ENCODE measurements at regions not wholly inside any gene's neighbourhood (a gene's known extent, or its start where the extent isn't known, plus 50 kb on each side); places are given as distances from the start of the nearest gene placed in this dataset.
"Not testable (repeated sequence)": the region's sequence is repeated elsewhere in the genome, so short reads cannot be mapped to it uniquely, and the experiment has no call there.

DNA sequence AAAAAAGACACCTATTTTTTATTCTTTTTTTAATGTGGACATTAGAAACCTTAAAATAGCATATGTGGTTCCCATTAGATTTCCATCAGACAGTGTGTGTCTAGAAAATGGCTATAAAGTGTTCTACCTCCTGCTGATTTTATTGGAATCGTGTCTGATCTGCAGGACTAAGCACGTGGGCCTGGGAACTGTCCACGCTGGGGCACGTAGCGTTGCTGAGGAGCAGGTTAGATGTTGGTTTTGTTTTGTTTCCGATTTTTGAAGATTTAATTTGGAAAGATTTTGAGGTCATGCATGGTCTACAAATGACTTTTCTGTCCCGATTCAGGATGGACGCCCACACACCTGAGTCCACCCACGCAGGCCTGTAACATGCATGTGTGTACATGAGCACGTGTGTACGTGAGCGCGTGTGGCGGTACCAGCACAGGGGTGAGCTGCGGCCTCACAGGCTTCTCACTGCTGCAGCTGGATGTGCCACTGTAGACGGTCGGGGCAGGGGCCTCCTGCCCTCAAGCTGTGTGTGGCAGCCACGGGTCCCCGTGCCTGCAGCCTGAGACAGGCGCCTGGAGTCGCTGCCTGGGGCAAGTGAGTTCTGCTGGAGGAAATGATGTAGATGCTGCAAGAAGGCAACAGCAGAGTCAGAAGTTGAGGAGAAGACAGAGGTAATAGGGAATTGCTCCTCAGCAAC, 99.7 kb upstream of the CTDP1 start:
- peak; percentile 13 for DNase-seq

DNA sequence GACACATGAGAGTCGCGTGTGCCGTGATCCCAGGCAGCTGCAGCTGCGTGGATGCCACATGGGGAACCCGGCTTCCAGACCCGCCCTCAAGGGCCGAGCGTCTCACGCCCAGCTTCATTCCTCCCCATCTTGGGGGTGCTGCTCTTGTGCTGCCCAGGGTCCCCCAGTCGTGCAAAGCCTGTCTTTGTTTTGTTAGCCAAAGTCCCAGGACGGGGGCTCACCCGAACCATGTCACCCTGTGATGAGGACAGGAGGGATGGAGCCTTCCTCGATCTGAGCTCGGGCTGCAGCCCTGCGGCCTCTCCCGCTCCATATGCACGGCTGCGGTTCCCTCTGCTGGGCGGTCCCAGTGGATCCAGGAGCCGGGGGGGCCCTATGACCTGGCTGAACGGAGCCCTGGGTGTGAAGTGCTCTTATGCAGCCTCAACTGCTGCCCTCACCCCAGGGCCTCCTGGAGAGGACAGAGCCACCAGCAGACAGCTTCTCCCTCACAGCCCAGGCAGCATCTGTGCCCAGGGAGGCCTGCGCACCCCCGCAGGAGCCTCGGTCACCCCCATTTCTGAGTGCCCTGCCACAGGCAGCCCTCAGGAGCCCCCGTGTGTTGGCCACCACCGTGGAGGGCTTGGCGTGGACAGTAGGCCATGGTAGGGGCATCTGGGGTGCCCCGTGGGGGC, 99.0 kb upstream of the CTDP1 start:
- peak; percentile 11 for DNase-seq

DNA sequence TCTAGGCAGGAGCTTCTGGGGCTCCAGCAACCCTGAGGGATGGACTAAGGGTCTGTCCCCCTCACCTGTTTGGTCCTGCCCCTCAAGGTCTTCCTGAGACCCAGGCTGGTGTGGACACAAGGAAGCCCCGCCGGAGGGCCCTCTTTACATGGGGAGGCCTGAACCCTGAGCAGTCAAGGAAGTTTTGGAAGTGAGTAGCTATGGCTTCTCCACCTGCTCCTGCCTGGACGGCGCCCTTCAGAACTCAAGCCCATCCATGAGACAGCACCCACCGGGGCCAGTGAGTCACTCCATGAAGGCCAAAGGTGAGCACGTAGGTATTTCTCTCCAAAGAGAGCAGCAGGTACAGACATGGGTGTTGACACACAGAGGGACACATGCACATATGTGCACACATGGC, 98.2 kb upstream of the CTDP1 start:
- DNase-seq = peak; percentile 9

DNA sequence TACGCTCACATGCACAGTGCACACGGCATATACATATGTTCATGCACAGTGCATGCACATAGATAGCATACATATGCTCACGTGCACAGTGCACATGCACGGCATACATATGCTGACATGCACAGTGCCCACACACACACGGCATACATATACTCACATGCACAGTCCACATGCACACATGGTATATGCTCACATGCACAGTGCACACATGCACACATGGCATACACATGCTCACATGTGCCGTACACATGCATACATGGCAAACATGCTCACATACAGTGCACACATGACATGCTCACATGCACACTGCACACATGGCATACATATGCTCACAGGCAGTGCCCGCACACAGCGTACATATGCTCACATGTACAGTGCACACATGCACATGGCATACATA, 97.7 kb upstream of the CTDP1 start:
- peak; percentile 8 for DNase-seq

DNA sequence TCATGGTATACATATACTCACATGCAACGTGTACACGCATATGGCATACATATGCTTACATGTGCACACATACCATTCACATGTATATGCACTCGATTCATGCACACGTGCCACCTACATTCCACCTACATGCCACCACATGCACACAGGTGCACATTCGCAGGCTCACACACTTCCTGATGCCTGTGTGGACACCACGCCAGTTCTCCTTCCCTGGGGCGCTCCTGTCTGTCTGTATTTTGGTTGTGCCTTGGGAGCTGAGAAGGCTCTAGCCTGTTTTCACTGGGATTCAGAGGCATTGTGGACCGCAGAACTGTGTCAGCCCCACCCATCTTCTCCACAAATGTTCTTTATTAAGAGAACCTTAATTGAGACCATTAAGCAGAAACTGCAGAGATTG, 96.6 kb upstream of the CTDP1 start:
- DNase-seq = no peak

DNA sequence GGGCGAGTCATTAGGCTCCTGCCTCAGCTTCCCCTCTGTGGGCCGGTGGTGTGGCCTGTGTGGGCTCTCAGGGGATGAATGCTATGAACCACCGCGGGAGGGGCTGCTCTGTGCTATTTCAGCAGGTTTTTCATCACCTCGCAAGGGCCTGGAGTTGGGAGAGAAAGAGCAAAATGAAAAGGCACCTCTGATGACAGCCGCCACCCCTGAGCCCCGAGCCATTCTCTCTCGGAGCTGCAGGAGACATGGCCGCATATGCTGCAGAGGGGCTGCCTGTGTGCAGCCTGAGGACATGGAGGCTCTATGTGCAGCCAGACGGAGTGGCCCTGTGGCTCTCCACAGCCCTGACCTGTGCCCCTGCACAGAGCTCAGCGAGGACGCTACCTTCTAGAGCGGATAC, 96.2 kb upstream of the CTDP1 start:
- peak; percentile 5 for DNase-seq

DNA sequence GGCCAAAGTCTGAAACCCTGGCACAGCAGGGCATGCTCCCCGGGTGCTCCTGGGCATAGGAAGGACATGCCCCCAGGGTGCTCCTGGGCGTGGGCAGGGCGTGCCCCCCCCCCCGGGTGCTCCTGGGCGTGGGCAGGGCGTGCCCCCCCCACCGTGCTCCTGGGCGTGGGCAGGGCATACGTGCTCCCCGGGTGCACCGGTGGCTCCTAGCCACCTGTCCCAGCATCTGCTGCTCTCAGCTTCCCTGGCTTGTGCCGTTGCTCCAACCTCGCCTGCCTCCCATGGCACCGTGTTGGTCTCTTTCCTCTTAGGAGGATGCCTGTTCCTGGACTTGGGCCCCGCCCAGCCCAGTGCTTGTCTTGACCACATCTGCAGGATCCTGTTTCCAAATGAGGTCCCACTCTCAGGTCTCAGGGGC, 95.6 kb upstream of the CTDP1 start:
- peak; percentile 6 for DNase-seq

DNA sequence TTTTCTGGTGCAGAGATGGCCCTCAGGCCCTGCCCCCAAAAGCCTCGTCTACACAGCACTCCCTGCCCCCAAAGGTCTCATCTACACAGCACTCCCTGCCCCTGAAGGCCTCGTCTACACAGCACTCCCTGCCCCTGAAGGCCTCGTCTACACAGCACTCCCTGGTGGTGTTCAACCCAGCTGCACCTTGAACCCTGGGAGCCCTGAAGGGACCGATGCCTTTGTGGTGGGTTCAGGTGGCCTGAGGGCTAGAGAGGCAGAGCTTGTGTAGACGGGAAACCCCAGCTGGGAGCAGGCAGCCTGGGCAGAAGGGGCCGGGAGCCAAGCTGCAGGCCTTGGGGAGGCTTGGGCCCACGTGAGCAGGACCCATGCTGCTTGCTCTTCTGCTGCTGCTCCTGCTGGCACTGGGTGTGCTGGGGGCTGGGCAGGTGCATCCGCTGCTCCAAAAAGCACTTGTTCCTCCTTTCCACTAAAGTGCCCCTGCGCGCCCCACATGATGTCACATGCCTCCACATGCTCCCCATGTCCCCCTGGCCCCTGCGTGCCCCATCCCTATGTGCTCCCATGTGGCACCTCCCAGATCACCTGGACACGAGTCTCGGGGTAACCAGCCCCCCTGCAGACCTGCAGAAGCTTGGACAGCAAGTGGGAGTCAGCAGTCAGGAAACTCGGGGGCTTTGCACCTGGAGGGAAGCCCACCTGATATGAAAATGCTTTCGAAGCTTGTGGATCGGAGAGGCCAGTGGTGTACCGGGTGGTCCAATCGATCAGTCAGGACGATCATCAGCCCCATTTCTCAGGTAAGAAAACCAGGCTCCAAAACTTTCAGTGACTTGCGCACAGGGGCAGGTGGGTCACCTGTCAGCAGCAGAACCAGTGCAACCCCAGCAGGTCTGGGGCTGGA, 94.9 kb upstream of the CTDP1 start:
- peak; percentile 14 for DNase-seq

DNA sequence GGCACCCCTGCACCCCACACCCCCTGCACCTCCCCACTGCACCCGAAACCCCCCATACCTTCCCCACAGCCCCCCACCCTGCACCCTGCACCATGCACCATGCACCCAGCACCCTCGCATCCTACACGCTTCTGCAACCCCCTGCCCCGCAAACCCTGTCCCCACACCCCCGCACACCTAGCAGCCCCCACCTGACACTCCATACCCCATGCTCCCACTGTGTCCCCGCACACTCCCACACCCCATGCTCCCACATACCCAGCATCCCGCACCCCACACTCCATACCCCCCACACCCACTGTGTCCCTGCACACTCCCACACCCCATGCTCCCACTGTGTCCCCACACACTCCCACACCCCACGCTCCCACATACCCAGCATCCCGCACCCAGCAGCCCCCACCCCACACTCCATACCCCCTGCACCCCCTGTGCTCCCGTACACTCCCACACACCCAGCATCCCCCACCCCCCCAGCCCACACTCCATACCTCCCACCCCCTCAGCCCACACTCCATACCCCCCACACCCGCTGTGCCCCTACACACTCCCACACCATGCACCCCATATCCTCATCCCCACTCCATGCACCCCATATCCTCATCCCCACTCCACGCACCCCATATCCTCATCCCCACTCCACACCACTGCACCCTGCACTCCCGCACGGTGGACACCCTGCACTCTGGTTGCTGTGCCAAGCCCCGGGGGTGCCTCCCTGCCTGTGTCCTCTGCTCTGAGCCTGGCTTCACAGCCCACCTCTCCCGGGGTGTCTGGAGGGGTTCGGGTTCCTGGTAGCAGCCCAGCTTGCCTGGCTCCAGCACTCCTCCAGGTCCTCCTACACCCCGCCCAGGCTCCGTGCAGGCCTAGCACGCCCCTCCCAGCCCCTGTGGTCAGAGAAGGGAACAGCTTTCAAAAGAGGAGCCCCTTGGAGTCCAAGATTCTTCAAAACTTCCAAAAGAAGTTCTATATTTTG, 93.9 kb upstream of the CTDP1 start:
- peak; percentile 15 for DNase-seq

DNA sequence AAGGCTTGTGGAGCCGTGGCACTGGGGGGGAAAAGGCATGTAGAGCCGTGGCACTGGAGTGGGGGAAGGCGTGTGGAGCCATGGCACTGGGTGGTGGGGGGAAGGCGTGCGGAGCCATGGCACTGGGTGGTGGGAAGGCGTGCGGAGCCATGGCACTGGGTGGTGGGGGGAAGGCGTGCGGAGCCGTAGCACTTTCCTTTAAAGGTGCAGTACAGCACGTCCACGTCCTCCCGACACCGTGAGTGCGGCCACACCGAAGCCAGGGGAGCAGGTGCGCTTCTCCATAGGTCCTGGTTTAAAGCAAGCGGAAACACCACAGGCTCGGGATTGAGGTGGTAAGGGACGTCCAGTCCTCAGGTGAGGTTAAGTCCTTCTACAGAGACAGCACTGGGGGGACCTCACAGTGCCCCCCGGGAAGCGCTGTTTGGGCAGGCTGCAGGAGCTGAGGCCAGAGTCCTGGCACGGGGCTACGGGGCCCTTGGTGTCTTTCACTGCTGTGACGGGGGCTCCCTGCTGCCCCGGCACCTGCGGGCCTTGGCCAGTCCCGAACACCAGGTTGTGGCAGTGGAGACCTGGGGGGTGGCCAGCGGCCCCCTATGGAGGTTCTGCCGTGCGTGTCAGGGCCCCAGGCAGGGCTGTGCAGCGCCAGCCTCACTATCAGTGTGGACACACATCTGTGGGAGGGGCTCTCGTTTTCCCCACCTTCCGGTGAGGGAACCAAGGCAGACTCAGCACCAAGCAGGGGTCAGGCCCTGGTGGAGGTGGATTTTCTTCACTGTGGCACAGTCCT, 93.0 kb upstream of the CTDP1 start:
- peak; percentile 9 for DNase-seq

DNA sequence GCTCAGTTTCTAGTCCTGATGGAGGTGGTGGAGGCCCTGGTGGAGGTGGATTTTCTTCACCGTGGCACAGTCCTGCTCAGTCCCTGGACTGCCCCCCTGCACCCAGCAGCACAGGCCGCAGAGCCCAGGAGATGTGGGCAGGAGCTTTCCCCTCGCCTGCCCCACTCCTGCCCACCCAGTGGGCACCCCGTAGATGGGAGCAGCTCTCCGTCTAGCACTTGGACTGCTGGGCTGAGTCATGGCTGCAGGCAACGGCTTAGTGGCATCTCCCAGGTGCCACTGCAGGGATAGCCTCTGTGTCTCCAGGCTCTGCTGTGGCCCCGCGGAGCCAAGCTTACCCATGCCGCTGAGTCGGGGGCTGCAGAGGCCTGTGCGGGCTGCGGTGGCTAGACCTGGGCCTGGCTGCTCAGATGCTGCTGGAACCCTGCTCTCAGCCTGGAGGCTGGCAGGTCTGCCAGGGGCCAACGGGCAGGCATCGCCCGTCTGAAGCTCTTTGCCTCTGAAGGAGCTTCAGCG, 92.3 kb upstream of the CTDP1 start:
- DNase-seq = peak; percentile 9

DNA sequence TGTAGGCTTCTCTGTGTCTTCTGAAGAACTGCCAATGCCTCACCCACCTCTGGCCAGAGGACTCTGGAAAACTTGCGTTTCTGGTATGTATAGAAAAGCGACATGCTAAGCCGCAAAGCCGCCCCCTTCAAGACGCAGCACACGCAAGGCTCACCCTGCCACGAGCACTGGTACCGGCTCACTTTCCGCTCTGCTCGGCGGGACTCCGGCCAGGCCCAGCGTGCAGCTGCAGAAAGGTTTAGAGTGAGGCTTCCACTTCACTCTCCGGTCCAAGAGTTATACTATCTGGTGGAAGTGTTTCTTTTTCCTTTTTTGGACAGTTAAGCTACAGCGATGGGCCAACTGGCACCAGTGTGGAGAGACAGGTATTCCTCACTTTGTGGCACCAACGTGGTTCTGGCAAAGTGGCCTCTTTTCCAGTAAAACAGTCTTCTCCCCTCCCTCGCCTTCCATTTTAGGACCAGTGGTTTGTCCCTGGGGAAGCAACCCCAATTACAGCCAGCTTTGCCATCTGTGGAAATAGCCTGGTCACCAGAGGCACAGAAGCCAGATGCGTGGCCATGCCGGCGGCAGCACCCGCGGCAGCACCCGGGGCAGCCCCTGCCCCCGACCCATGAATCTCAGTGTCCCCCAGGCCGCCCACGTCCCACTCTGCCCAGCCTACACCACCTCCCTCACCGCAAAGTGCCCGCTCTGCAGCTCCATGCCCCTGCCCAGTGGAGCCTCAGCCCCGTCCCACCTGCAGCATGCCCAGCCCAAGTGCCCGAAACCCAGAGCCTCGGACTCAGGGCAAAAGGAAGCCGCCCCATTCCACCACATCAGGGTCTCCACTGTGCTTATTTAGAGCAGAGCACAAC, 91.6 kb upstream of the CTDP1 start:
- peak; percentile 4 for DNase-seq

DNA sequence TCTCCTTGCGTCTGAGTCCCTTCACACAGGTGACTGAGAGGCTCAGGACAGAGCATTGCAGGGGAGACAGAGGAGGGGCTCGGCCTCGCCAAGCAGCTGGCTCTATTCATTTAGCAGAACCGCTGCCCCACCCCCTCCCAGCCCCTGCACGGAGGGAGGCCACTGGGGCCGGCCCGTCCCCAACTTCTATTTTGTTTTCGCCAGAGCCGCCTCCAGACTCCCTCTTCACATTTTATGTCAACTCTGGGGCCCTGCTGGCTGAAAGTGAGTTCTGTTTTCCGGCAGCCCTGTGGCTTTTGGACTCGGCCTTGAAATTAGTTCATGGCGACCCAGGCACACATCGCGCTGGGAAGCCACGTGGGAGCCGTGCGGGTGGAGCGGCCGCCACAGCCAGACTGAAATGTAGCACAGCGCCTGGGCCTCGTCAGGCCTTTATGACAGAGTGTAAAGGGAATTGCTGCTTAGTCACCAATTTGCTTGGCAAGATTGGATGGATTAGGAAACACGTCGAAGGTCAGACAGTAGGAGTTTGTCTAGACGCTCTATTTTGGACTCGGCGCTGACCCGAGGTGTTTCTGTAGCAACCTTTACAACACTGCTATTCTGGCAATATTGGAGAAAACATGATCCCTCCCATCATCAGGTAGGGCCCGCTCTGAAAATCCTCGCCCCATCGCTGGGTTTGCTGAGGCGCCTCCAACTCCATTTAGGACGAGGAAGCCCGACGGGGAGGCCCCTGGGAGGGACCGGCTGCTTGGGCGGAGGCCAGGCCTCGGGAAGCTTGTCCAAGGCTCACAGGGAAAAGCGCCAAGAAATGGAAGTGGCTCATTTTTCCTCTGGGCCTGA, 90.7 kb upstream of the CTDP1 start:
- DNase-seq = no peak

DNA sequence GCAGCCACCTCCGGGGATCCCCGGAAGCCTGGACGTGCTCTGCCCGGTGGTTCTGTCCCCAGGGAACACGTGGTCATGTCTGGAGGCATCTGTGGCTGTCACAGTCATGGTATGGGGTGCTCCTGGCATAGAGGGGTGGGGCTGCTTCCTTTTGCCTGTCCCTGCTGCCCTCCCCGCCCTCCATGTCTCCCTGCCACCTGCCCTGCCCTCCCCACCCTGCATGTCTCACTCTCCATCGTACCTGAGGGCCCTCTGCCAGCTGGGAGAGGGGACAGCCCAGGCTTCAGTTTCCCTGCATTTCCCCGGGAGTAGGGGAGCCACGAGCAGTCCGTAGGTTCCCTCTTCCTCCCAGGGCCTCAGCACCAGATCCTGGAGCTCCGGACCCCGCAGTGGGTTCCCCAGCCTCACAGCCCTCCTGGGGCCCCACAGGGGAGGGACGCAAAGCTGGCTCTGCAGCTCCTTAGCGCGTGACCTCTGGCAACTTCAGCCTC, 90.0 kb upstream of the CTDP1 start:
- no peak for DNase-seq

DNA sequence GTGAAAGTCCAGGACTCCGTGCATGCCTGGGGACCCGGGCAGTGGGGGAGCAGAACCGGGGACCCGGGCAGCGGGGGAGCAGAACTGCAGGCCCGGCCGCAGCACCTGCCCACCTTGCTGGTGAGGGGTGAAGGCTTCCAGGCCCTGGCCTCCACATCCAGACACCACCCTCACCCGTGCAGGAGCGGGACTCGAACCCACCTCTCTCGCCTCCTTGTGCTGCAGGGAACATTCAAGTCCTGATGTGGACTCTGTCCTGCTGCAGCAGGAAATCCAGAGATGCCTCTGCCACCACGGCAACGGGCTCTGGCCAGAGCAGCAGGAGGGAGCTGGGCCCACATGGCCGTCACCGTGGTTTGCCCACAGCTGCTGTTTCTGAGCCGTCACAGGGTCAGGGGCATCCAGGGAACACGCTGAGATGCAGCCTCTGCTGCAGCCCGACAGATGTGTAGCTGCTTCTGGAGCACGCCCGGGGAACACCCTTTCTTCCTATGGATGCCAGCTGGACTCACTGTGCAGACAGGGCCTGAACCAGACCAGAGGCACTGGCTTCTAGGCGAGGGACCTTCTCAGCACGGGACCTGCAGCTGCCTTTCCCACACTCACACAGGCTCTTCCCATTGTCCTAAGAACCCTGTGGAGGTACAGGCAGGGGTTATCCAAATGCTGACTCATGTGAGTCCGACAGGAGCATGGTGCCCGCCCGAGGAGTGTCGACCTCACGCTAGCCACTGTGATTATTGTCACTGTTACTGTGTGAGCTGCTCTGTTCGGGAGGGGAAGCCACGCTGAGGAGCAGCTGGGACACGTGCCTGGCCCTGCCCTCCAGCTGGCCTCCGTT, 89.2 kb upstream of the CTDP1 start:
- no peak for DNase-seq

DNA sequence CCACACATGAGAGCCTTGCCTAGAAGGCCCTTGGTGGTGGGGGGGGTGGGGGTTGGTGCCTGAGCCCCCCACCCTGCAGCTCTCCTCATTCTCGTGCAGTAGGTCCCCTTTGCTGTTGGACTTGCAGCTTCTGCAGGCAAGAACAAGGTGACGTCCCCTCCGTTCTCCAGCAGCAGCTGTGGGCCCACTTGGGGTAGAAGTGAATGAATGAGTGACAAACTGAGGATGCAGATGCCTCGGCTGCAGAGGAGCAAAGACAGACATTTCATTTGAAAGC, 88.6 kb upstream of the CTDP1 start:
- DNase-seq = no peak

DNA sequence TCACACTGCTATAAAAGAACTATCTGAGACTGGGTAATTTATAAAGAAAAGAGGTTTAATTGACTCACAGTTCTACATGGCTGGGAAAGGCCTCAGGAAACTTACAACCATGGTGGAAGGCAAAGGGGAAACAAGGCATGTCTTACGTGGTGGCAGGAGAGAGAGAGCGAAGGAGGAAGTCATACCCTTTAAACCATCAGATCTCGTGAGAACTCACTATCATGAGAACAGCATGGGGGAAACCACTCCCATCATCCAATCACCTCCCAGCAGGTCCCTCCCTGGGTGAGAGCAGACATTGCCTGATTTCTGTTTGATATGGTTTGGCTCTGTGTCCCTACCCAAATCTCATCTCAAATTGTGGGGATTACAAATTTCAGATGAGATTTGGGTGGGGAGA, 86.9 kb upstream of the CTDP1 start:
- DNase-seq = not testable (repeated sequence)

DNA sequence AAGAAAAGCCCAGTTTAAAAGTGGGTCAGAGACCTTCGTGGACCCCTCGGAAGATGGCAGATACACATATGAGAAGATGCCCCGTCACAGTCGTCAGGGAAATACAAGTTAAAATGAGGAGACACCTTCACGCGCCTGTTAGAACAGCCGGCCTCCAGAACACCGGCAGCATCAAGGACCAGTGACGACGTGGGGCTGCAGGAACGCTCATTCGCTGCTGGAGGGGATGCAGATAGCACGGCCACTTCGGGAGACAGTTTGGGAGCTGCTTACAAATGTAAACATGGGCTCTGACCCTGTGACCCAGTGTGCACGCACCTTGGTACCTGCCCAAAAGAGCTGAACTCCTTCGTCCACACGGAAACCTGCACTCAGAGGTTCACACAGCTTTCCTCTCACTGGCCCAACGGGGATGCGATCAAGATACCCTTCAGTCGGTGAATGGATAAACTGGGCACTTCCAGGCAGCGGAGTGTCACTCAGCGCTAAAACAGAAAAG, 83.7 kb upstream of the CTDP1 start:
- DNase-seq = peak; percentile 7

All from CD4-positive, alpha-beta T cell treated with Interleukin-15 for 1 hour (primary cell).